ENCODE measurements at regions not wholly inside any gene's neighbourhood (a gene's known extent, or its start where the extent isn't known, plus 50 kb on each side); places are given as distances from the start of the nearest gene placed in this dataset.

- 74% methylated on average over 2 of the region's 2 CpGs for WGBS (ENCODE audit: low lambda C conversion rate)
Observed at GRCh38 chr12:46533723-46534122, 161.2 kb upstream of the SLC38A2 start.

GRCh38 chr12:46531804-46532203 is 159.2 kb upstream of the SLC38A2 start:
- Histone ChIP-seq H3K9me2 (no peaks in the 10 kb centered on the region), H3K9me3 (peaks cover 4% of the 10 kb centered on the region; the same call in 1 of the 2 replicates), H3K4me1 (ENCODE audit: control insufficient read depth in 1 of 2, insufficient read depth in 2 of 2, low read depth in 1 of 2, low read length in 1 of 2) (peaks cover 0 to 6% of the 10 kb centered on the region in 2 experiments; a peak in 2 of 4 replicates), H2AFZ (ENCODE audit: low read depth) (no peak overlapping the region), H3K4me2 (no peak overlapping the region), H3F3A (replicated peaks; ENCODE audit: insufficient read depth) (no peaks in the 10 kb centered on the region), H3K27ac (ENCODE audit: low read depth in 2 of 2, low read length in 1 of 2) (no peak overlapping the region), H3K79me2 (ENCODE audit: insufficient read depth) (no peaks in the 10 kb centered on the region), H3K9ac (no peak overlapping the region), H3K4me3 (ENCODE audit: low read depth in 2 of 2, low read length in 1 of 2) (no peak overlapping the region), H3K36me3 (replicated peaks in 1 of 2; ENCODE audit: control insufficient read depth in 1 of 2, insufficient read depth in 2 of 2, low read length in 1 of 2) (no peaks in the 10 kb centered on the region), H4K20me1 (ENCODE audit: insufficient read depth) (no peaks in the 10 kb centered on the region), H3K27me3 (ENCODE audit: insufficient read depth) (no peaks in the 10 kb centered on the region)
- POLR2A ChIA-PET, result no interaction called here
- no peak for DNase-seq
- no peak for TF ChIP-seq TEAD4 (IDR thresholded peaks at IDR 0.05; ENCODE audit: borderline replicate concordance, insufficient read depth)
- no peak for TF ChIP-seq JUND (IDR thresholded peaks at IDR 0.05)
- WGBS (ENCODE audit: low lambda C conversion rate), result 63% methylated on average over 2 of the region's 3 CpGs
- CTCF ChIA-PET, result no interaction called here

More at GRCh38 chr12:46533723-46534122, 161.2 kb upstream of the SLC38A2 start:
- Histone ChIP-seq H3K27ac (ENCODE audit: low read depth in 2 of 2, low read length in 1 of 2) (no peak overlapping the region), H4K20me1 (ENCODE audit: insufficient read depth) (no peaks in the 10 kb centered on the region), H2AFZ (ENCODE audit: low read depth) (no peak overlapping the region), H3K9me2 (no peaks in the 10 kb centered on the region), H3K4me2 (no peak overlapping the region), H3K9ac (no peak overlapping the region), H3K27me3 (ENCODE audit: insufficient read depth) (no peaks in the 10 kb centered on the region), H3K79me2 (ENCODE audit: insufficient read depth) (no peaks in the 10 kb centered on the region), H3K4me3 (ENCODE audit: low read depth in 2 of 2, low read length in 1 of 2) (no peak overlapping the region), H3K36me3 (replicated peaks in 1 of 2; ENCODE audit: control insufficient read depth in 1 of 2, insufficient read depth in 2 of 2, low read length in 1 of 2) (no peaks in the 10 kb centered on the region), H3K9me3 (peaks cover 4% of the 10 kb centered on the region; the same call in 1 of the 2 replicates), H3F3A (replicated peaks; ENCODE audit: insufficient read depth) (no peaks in the 10 kb centered on the region), H3K4me1 (ENCODE audit: control insufficient read depth in 1 of 2, insufficient read depth in 2 of 2, low read depth in 1 of 2, low read length in 1 of 2) (peaks cover 0 to 12% of the 10 kb centered on the region in 2 experiments; a peak in 2 of 4 replicates)
- POLR2A ChIA-PET, result no interaction called here
- no peak for DNase-seq
- CTCF ChIA-PET, result no interaction called here
- TF ChIP-seq FOXM1 (IDR thresholded peaks at IDR 0.05; ENCODE audit: low read depth) (no peak), RXRA (IDR thresholded peaks at IDR 0.05; ENCODE audit: borderline replicate concordance, low read depth) (no peak), TEAD4 (IDR thresholded peaks at IDR 0.05; ENCODE audit: borderline replicate concordance, insufficient read depth) (no peak), USF2 (IDR thresholded peaks at IDR 0.05; ENCODE audit: borderline replicate concordance, low read depth, low read length) (no peak), GABPA (IDR thresholded peaks at IDR 0.05; ENCODE audit: low read depth) (no peak), TAF1 (IDR thresholded peaks at IDR 0.05; ENCODE audit: borderline replicate concordance, low read depth, low read length) (no peak), ELF1 (IDR thresholded peaks at IDR 0.05) (no peak), MXI1 (IDR thresholded peaks at IDR 0.05; ENCODE audit: low read depth, low read length) (no peak), SMC3 (IDR thresholded peaks at IDR 0.05; ENCODE audit: low read depth, low read length) (no peak), YY1 (IDR thresholded peaks at IDR 0.05; ENCODE audit: low read depth) (no peak), TCF12 (IDR thresholded peaks at IDR 0.05) (no peak), FOXJ3 (CRISPR knock-in tag; IDR thresholded peaks at IDR 0.05) (no peak), NFIC (IDR thresholded peaks at IDR 0.05; ENCODE audit: borderline replicate concordance) (no peak), JUND (IDR thresholded peaks at IDR 0.05) (no peak), RFX5 (IDR thresholded peaks at IDR 0.05; ENCODE audit: low read length) (no peak), RAD21 (IDR thresholded peaks at IDR 0.05; ENCODE audit: low read length) (no peak), CTCF (IDR thresholded peaks at IDR 0.05) (no peak)
